ENCODE measurements at regions not wholly inside any gene's neighbourhood (a gene's known extent, or its start where the extent isn't known, plus 50 kb on each side); places are given as distances from the start of the nearest gene placed in this dataset.

DNA sequence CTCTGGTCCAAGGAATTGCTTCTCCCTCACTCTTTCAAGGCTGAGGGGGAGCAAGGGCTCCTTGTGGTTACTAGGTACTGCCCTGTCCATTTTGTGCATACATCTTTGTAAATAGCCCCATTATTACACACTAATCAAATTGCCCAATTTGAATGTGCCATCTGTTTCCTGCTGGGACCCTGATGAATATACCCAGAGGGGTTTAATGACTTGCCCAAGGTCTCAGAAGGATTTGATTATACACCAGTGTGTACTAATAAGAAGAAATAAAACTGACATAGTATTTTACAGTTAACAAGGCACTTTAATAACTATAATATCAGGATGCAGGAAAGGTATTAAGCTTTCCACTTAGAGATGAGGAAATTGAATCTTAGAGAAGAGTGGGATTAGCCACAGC, 64.6 kb upstream of the PTPRJ start:
- TF ChIP-seq CTCF (conservative IDR thresholded peaks at IDR 0.05 in 1 of 2, IDR thresholded peaks at IDR 0.05 in 1 of 2; ENCODE audit: low read depth in 1 of 2, low read length in 2 of 2) (no peak), EZH2 (IDR thresholded peaks at IDR 0.05; ENCODE audit: low read length, missing control alignments) (no peak)
